RWPE2 (cell line): ENCODE measurements at regions not wholly inside any gene's neighbourhood (a gene's known extent, or its start where the extent isn't known, plus 50 kb on each side); places are given as distances from the start of the nearest gene placed in this dataset.

Source experiments
- ATAC-seq: fragments of 200-7000 bp; cut with Tn5 transposase; 3 replicates; pipeline ENCODE4 v1.9.1; 2021; ENCODE audit warnings: low read depth
- DNase-seq: peaks from one replicate; pipeline ENCODE4 v3.0.0-alpha.2; 2020; ENCODE audit warnings: low spot score
- H3K27ac ChIP-seq: fragments of 450-650 bp; 2 replicates; pipeline ENCODE4 v1.5.1; 2017; ENCODE audit warnings: mild to moderate bottlenecking; ENCODE audit not compliant: poor library complexity, severe bottlenecking
- H3K27me3 ChIP-seq: fragments of 250-450 bp; sonication (Bioruptor Pico); 2 replicates; pipeline ENCODE4 v1.5.1; 2021; ENCODE audit warnings: mild to moderate bottlenecking, moderate library complexity; ENCODE audit not compliant: insufficient read depth, poor library complexity, severe bottlenecking
- H3K36me3 ChIP-seq: fragments of 250-450 bp; sonication (Bioruptor Pico); 2 replicates; pipeline ENCODE4 v1.5.1; 2020; ENCODE audit warnings: low read depth, mild to moderate bottlenecking, moderate library complexity
- H3K4me1 ChIP-seq: fragments of 250-450 bp; sonication (Bioruptor Pico); 2 replicates; pipeline ENCODE4 v1.5.1; 2021; ENCODE audit warnings: mild to moderate bottlenecking, moderate library complexity; ENCODE audit not compliant: insufficient read depth, poor library complexity, severe bottlenecking
- H3K4me3 ChIP-seq: fragments of 250-450 bp; sonication (Bioruptor Pico); 2 replicates; pipeline ENCODE4 v1.5.1; 2021; ENCODE audit warnings: mild to moderate bottlenecking, moderate library complexity; ENCODE audit not compliant: severe bottlenecking
- H3K9me3 ChIP-seq: fragments of 250-450 bp; sonication (Bioruptor Pico); 2 replicates; pipeline ENCODE4 v1.5.1; 2021; ENCODE audit warnings: mild to moderate bottlenecking, moderate library complexity; ENCODE audit not compliant: severe bottlenecking
- CTCF ChIP-seq: fragments of 450-650 bp; IDR thresholded peaks from one replicate; pipeline ENCODE4 v1.5.1; 2017; ENCODE audit warnings: mild to moderate bottlenecking, moderate library complexity; ENCODE audit not compliant: poor library complexity, severe bottlenecking

GRCh38 chr6:153625089-153625488 is 414.0 kb upstream of the OPRM1 start:
- DNase-seq: no peak
- ATAC-seq: no peak
- H3K27ac ChIP-seq: no peak overlapping the region
- H3K36me3 ChIP-seq: no peaks in the 10 kb centered on the region
- H3K4me1 ChIP-seq: no peaks in the 10 kb centered on the region
- no peak overlapping the region for H3K4me3 ChIP-seq
- TF ChIP-seq CTCF: no peak
- H3K9me3 ChIP-seq: no peaks in the 10 kb centered on the region
- no peaks in the 10 kb centered on the region for H3K27me3 ChIP-seq

GRCh38 chr6:153624528-153624927 is 414.5 kb upstream of the OPRM1 start:
- no peak overlapping the region for H3K4me3 ChIP-seq
- no peaks in the 10 kb centered on the region for H3K27me3 ChIP-seq
- no peaks in the 10 kb centered on the region for H3K9me3 ChIP-seq
- DNase-seq (no peak), ATAC-seq (no peak)
- no peaks in the 10 kb centered on the region for H3K4me1 ChIP-seq
- no peak for TF ChIP-seq CTCF
- no peak overlapping the region for H3K27ac ChIP-seq
- no peaks in the 10 kb centered on the region for H3K36me3 ChIP-seq

GRCh38 chr6:153623496-153623895 is 415.5 kb upstream of the OPRM1 start:
- H3K36me3 ChIP-seq: no peaks in the 10 kb centered on the region
- no peak overlapping the region for H3K4me3 ChIP-seq
- no peaks in the 10 kb centered on the region for H3K9me3 ChIP-seq
- DNase-seq: no peak
- no peaks in the 10 kb centered on the region for H3K27me3 ChIP-seq
- H3K27ac ChIP-seq: no peak overlapping the region
- ATAC-seq: no peak
- no peaks in the 10 kb centered on the region for H3K4me1 ChIP-seq
- no peak for TF ChIP-seq CTCF

- Histone ChIP-seq H3K4me3 (no peak overlapping the region), H3K9me3 (no peaks in the 10 kb centered on the region), H3K36me3 (no peaks in the 10 kb centered on the region), H3K4me1 (no peaks in the 10 kb centered on the region), H3K27me3 (no peaks in the 10 kb centered on the region), H3K27ac (no peak overlapping the region)
- no peak for ATAC-seq
- TF ChIP-seq CTCF: no peak
- no peak for DNase-seq
Measured at GRCh38 chr6:153621491-153621890, 417.5 kb upstream of the OPRM1 start.

- Histone ChIP-seq H3K4me3 (no peak overlapping the region), H3K36me3 (no peaks in the 10 kb centered on the region), H3K4me1 (no peaks in the 10 kb centered on the region), H3K9me3 (no peaks in the 10 kb centered on the region), H3K27ac (no peak overlapping the region), H3K27me3 (no peaks in the 10 kb centered on the region)
- no peak for DNase-seq
- ATAC-seq: no peak
- TF ChIP-seq CTCF: no peak
Measured at GRCh38 chr6:153621070-153621469, 418.0 kb upstream of the OPRM1 start.
